Amniotic epithelial cell (primary cell): ENCODE measurements at regions not wholly inside any gene's neighbourhood (a gene's known extent, or its start where the extent isn't known, plus 50 kb on each side); places are given as distances from the start of the nearest gene placed in this dataset.

Experiments
- DNase-seq: peaks from one replicate; pipeline ENCODE4 v3.0.0-alpha.2; 2010; ENCODE audit warnings: low read depth

GRCh38 chr6:11427091-11427722, 110.3 kb upstream of the TMEM170B start:
- DNase-seq, result no peak

GRCh38 chr6:11426571-11426970, 111.0 kb upstream of the TMEM170B start:
- peak; percentile 40 for DNase-seq

GRCh38 chr6:11425876-11426275, 111.7 kb upstream of the TMEM170B start:
- DNase-seq, result no peak

- DNase-seq, result peak; percentile 16
Observed at GRCh38 chr6:11425431-11425871, 112.1 kb upstream of the TMEM170B start.

- no peak for DNase-seq
Observed at GRCh38 chr6:11424395-11425034, 113.0 kb upstream of the TMEM170B start.

GRCh38 chr6:11423667-11424066, 113.9 kb upstream of the TMEM170B start:
- no peak for DNase-seq

GRCh38 chr6:11423072-11423471, 114.5 kb upstream of the TMEM170B start:
- peak; percentile 74 for DNase-seq

GRCh38 chr6:11419763-11420453, 117.6 kb upstream of the TMEM170B start:
- no peak for DNase-seq

- DNase-seq, result no peak
Observed at GRCh38 chr6:11418290-11418905, 119.2 kb upstream of the TMEM170B start.

GRCh38 chr6:11416936-11417576, 120.5 kb upstream of the TMEM170B start:
- DNase-seq, result no peak

- peak; percentile 51 for DNase-seq
Observed at GRCh38 chr6:11416099-11416935, 121.2 kb upstream of the TMEM170B start.

GRCh38 chr6:11415557-11415956, 122.0 kb upstream of the TMEM170B start:
- no peak for DNase-seq

- peak; percentile 13 for DNase-seq
Observed at GRCh38 chr6:11414176-11414963, 123.2 kb upstream of the TMEM170B start.

GRCh38 chr6:11413728-11414127, 123.8 kb upstream of the TMEM170B start:
- peak; percentile 76 for DNase-seq

GRCh38 chr6:11413117-11413687, 124.3 kb upstream of the TMEM170B start:
- DNase-seq, result no peak

GRCh38 chr6:11412616-11413015, 124.9 kb upstream of the TMEM170B start:
- DNase-seq, result no peak

- DNase-seq, result peak; percentile 74
Observed at GRCh38 chr6:11412011-11412424, 125.5 kb upstream of the TMEM170B start.

GRCh38 chr6:11411593-11411992, 126.0 kb upstream of the TMEM170B start:
- no peak for DNase-seq

GRCh38 chr6:11410539-11411307, 126.8 kb upstream of the TMEM170B start:
- no peak for DNase-seq
